Ascending aorta (tissue), 2 donors: ENCODE measurements at regions not wholly inside any gene's neighbourhood (a gene's known extent, or its start where the extent isn't known, plus 50 kb on each side); places are given as distances from the start of the nearest gene placed in this dataset.

Experiments used
- DNase-seq, 2 donors: peaks; one replicate each; pipeline ENCODE4 v3.0.0-alpha.2; 2019; ENCODE audit warnings: low spot score in 2 of 2
- H3K27ac ChIP-seq, 2 donors: fragments of 200-600 bp; sonication (generic); one replicate each; pipeline ENCODE4 v1.5.1; 2016 to 2017; ENCODE audit warnings: mild to moderate bottlenecking in 1 of 2
- H3K27me3 ChIP-seq: fragments of 200-600 bp; sonication (generic); one replicate; pipeline ENCODE4 v1.5.1; 2017
- H3K36me3 ChIP-seq, 2 donors: fragments of 200-600 bp; sonication (generic); one replicate each; pipeline ENCODE4 v1.5.1; 2016
- H3K4me1 ChIP-seq, 2 donors: fragments of 200-600 bp; sonication (generic); one replicate each; pipeline ENCODE4 v1.5.1; 2016 to 2017; ENCODE audit warnings: mild to moderate bottlenecking in 1 of 2
- H3K4me3 ChIP-seq, 2 donors: fragments of 200-600 bp; sonication (generic); one replicate each; pipeline ENCODE4 v1.5.1; 2016 to 2017; ENCODE audit warnings: mild to moderate bottlenecking in 1 of 2
- H3K9me3 ChIP-seq, 2 donors: fragments of 200-600 bp; sonication (generic); one replicate each; pipeline ENCODE4 v1.5.1; 2016
- intact Hi-C: fragments of 100-400 bp; cut with DNase I; formaldehyde crosslinking; loops from one replicate; pipeline ENCODE4 v1.15.1; 2023
- TF ChIP-seq, protein P1 (sequence below), 3 experiments: fragments of 200-600 bp in 2 of 3; fragments of 450-650 bp in 1 of 3; sonication (generic) in 2 of 3; IDR thresholded peaks; one replicate each; pipeline ENCODE4 v1.5.1; 2016 to 2019; ENCODE audit warnings: antibody characterized with exemption in 3 of 3, mild to moderate bottlenecking in 1 of 3, moderate library complexity in 1 of 3

GRCh38 chr7:130879191-130879590 lies 145.2 kb upstream of the KLF14 start:
- H3K4me3 ChIP-seq: no peak overlapping the region
- H3K27ac ChIP-seq: peak overlapping the region in 1 of 2 donors; percentile 53
- H3K9me3 ChIP-seq: no peaks in the 10 kb centered on the region
- no peaks in the 10 kb centered on the region for H3K27me3 ChIP-seq
- TF ChIP-seq, protein P1, sequence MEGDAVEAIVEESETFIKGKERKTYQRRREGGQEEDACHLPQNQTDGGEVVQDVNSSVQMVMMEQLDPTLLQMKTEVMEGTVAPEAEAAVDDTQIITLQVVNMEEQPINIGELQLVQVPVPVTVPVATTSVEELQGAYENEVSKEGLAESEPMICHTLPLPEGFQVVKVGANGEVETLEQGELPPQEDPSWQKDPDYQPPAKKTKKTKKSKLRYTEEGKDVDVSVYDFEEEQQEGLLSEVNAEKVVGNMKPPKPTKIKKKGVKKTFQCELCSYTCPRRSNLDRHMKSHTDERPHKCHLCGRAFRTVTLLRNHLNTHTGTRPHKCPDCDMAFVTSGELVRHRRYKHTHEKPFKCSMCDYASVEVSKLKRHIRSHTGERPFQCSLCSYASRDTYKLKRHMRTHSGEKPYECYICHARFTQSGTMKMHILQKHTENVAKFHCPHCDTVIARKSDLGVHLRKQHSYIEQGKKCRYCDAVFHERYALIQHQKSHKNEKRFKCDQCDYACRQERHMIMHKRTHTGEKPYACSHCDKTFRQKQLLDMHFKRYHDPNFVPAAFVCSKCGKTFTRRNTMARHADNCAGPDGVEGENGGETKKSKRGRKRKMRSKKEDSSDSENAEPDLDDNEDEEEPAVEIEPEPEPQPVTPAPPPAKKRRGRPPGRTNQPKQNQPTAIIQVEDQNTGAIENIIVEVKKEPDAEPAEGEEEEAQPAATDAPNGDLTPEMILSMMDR (IDR thresholded peaks at IDR 0.05): no peak
- H3K4me1 ChIP-seq: peaks cover 0 to 17% of the 10 kb centered on the region in 2 donors
- peaks cover 16 to 74% of the 10 kb centered on the region in 2 donors for H3K36me3 ChIP-seq
- DNase-seq: no peak
- intact Hi-C loops: no loop called here

- no peaks in the 10 kb centered on the region for H3K9me3 ChIP-seq
- peaks cover 24 to 82% of the 10 kb centered on the region in 2 donors for H3K36me3 ChIP-seq
- peak overlapping the region; percentile 26 to 53 for H3K27ac ChIP-seq
- H3K27me3 ChIP-seq: no peaks in the 10 kb centered on the region
- H3K4me3 ChIP-seq: no peak overlapping the region
- intact Hi-C loops: no loop called here
- peaks cover 0 to 8% of the 10 kb centered on the region in 2 donors for H3K4me1 ChIP-seq
- TF ChIP-seq, protein P1 (IDR thresholded peaks at IDR 0.05): no peak
- no peak for DNase-seq
Measured at GRCh38 chr7:130880668-130881067, 146.7 kb upstream of the KLF14 start.

DNA sequence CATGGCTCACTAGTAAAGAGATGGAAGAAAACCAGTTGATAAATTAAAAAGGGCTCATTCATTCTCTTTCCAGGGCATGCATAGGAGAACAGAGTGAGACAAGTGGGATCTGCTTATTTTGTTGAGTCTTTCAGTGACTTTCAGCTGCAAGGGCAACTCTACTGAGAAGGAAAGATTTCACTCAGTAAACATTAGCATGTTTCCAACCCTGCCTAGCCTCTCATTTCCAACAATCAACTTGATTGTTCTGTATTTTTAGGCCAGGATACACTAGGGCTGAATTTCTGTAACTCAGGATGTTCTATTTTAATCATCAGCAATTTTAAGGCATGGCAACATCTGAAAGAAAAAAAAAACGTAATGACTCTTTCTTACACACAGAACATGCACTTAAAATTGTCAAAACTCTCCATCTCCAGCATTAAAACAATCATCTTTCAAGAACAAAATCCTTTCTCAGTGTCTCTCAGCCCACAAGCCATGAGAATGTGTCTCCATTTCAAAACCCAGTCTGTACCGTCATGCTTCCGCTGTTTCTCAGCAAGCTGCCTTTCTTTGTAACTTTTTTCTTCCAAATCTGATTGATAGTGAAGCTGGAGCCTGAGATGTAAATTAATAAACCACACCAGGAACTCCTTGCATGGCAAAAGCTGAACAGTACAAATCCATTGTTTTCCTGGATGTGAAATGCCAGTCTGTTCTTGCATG lies 147.2 kb upstream of the KLF14 start:
- no peaks in the 10 kb centered on the region for H3K27me3 ChIP-seq
- H3K4me1 ChIP-seq: peaks cover 0 to 8% of the 10 kb centered on the region in 2 donors
- peak overlapping the region; percentile 26 to 53 for H3K27ac ChIP-seq
- no peak overlapping the region for H3K4me3 ChIP-seq
- intact Hi-C loops: no loop called here
- TF ChIP-seq, protein P1 (IDR thresholded peaks at IDR 0.05): no peak
- H3K9me3 ChIP-seq: no peaks in the 10 kb centered on the region
- peaks cover 24 to 84% of the 10 kb centered on the region in 2 donors for H3K36me3 ChIP-seq
- DNase-seq: no peak

GRCh38 chr7:130881799-130882141 lies 147.8 kb upstream of the KLF14 start:
- TF ChIP-seq, protein P1 (IDR thresholded peaks at IDR 0.05): no peak
- intact Hi-C loops: no loop called here
- no peak overlapping the region for H3K4me3 ChIP-seq
- peak overlapping the region in 1 of 2 donors; percentile 26 for H3K27ac ChIP-seq
- H3K27me3 ChIP-seq: no peaks in the 10 kb centered on the region
- H3K4me1 ChIP-seq: peaks cover 0 to 8% of the 10 kb centered on the region in 2 donors
- peaks cover 24 to 80% of the 10 kb centered on the region in 2 donors for H3K36me3 ChIP-seq
- DNase-seq: no peak
- H3K9me3 ChIP-seq: no peaks in the 10 kb centered on the region

- H3K4me3 ChIP-seq: no peak overlapping the region
- no peaks in the 10 kb centered on the region for H3K27me3 ChIP-seq
- no peaks in the 10 kb centered on the region for H3K9me3 ChIP-seq
- DNase-seq: no peak
- intact Hi-C loops: no loop called here
- TF ChIP-seq, protein P1 (IDR thresholded peaks at IDR 0.05): no peak
- peaks cover 24 to 74% of the 10 kb centered on the region in 2 donors for H3K36me3 ChIP-seq
- peak overlapping the region; percentile 14 to 26 for H3K27ac ChIP-seq
- H3K4me1 ChIP-seq: peaks cover under 1 to 8% of the 10 kb centered on the region in 2 donors
Measured at GRCh38 chr7:130882396-130882795, 148.4 kb upstream of the KLF14 start.
